ENCODE measurements at regions not wholly inside any gene's neighbourhood (a gene's known extent, or its start where the extent isn't known, plus 50 kb on each side); places are given as distances from the start of the nearest gene placed in this dataset.

DNA sequence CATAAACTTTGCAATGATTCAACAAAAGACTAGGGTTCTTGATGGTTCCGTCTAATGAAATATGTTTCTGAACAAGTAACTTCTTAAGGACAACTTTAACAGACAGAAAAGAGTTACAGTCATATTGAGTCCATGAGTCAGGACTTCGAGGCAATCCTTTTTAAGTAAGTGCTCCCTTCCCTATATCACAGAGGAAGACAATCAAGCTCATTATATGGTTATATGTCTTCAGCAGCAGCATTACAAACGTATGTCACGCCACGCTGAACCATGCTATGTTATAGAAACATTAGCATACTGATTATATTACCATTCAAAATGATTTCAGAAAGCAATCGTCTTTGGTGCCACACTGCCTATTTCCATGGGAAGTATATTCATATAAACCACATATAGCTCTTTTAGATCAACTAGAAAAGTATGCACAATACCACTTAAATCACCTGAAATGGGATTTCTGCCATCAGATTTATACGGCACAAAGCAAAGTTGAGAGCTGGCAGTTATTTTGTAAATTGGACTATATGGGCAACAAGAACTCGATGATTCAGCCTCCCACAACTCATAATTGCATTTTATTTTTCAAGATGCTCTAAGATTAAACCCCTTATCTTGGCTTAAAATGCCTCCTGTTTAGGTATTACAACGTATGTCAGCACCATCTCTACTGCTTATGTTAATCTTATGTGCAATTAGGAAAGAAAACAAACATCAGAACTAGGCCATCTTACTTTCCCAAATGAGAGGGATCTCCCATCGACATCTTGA is 111.3 kb upstream of the SAMSN1 start:
- TF ChIP-seq CTCF (conservative IDR thresholded peaks at IDR 0.05 in 1 of 2, IDR thresholded peaks at IDR 0.05 in 1 of 2; ENCODE audit: extremely low read depth in 1 of 2, insufficient read depth in 1 of 2, low read depth in 1 of 2, low read length in 2 of 2), result no peak
- no peak for TF ChIP-seq EZH2 (IDR thresholded peaks at IDR 0.05; ENCODE audit: borderline replicate concordance, low read length)

All from mammary epithelial cell (primary cell).